H1 (cell line): ENCODE measurements at regions not wholly inside any gene's neighbourhood (a gene's known extent, or its start where the extent isn't known, plus 50 kb on each side); places are given as distances from the start of the nearest gene placed in this dataset.

Source experiments
- CTCF ChIA-PET: fragments of 300-600 bp; sonication (Branson Sonifier 250); formaldehyde crosslinking; loops from one replicate; lab custom pipeline; 2021; ENCODE audit not compliant: partially characterized antibody; lab: Charles Lee
- POLR2A ChIA-PET: fragments of 300-600 bp; sonication (Branson Sonifier 250); formaldehyde crosslinking; loops from one replicate; lab custom pipeline; 2021; ENCODE audit warnings: inconsistent platforms; ENCODE audit not compliant: partially characterized antibody; lab: Charles Lee
- DNase-seq, 2 experiments: peaks; one replicate each; pipeline versions ENCODE4 v3.0.0 to v3.0.0-alpha.2; 2010 to 2022; ENCODE audit warnings: low spot score in 2 of 2, low read depth in 1 of 2, mixed read lengths in 1 of 2
- FAIRE-seq: peaks from 2 replicates; lab custom pipeline; 2011; peaks lifted over from hg19 to GRCh38; lab: Jason Lieb, UNC
- H2AFZ ChIP-seq: 2 replicates; pipeline ENCODE4 v1.8.1; 2012; ENCODE audit warnings: low read length, inconsistent platforms
- H2AK5ac ChIP-seq: 2 replicates; pipeline ENCODE4 v1.6.1; 2013; ENCODE audit warnings: low read depth, low read length
- H2BK120ac ChIP-seq: replicated peaks from 2 replicates; pipeline ENCODE3; 2013; ENCODE audit warnings: low read depth, low read length, inconsistent platforms
- H2BK12ac ChIP-seq: 2 replicates; pipeline ENCODE4 v1.6.1; 2013; ENCODE audit warnings: low read depth, low read length
- H2BK15ac ChIP-seq: 2 replicates; pipeline ENCODE4 v1.6.1; 2013; ENCODE audit warnings: low read length
- H2BK20ac ChIP-seq: 2 replicates; pipeline ENCODE4 v1.6.1; 2013; ENCODE audit warnings: low read length
- H2BK5ac ChIP-seq: 2 replicates; pipeline ENCODE4 v1.6.1; 2013; ENCODE audit warnings: low read depth, low read length
- H3K14ac ChIP-seq: 2 replicates; pipeline ENCODE4 v1.6.1; 2013; ENCODE audit warnings: inconsistent platforms; ENCODE audit not compliant: insufficient read length
- H3K18ac ChIP-seq: 2 replicates; pipeline ENCODE4 v1.6.1; 2013; ENCODE audit warnings: low read length; ENCODE audit errors: extremely low read depth
- H3K23ac ChIP-seq: 2 replicates; pipeline ENCODE4 v1.6.1; 2013; ENCODE audit warnings: inconsistent platforms; ENCODE audit not compliant: insufficient read length
- H3K23me2 ChIP-seq: 2 replicates; pipeline ENCODE4 v1.6.1; 2013; ENCODE audit warnings: low read depth, low read length
- H3K27ac ChIP-seq: 2 replicates; pipeline ENCODE4 v1.6.1; 2011; ENCODE audit warnings: low read depth, low read length, inconsistent platforms
- H3K27me3 ChIP-seq, 4 experiments: replicated peaks in 1 of 4; 1 replicate in 1 of 4; 2 replicates in 3 of 4; pipeline versions ENCODE4 v1.6.1 to v1.8.1; 2011 to 2013; ENCODE audit warnings: low read length in 3 of 4, mild to moderate bottlenecking in 3 of 4, inconsistent platforms in 2 of 4, mixed read lengths in 2 of 4, moderate library complexity in 1 of 4; ENCODE audit not compliant: control insufficient read depth in 3 of 4, insufficient read depth in 3 of 4; ENCODE audit errors: extremely low read depth in 1 of 4
- H3K36me3 ChIP-seq, 4 experiments: 2 replicates each; pipeline versions ENCODE4 v1.6.1 to v1.8.1; 2011 to 2013; ENCODE audit warnings: mild to moderate bottlenecking in 4 of 4, low read length in 3 of 4, moderate library complexity in 2 of 4, control low read depth in 1 of 4, inconsistent platforms in 1 of 4; ENCODE audit not compliant: insufficient read depth in 4 of 4, control insufficient read depth in 2 of 4
- H3K4ac ChIP-seq: replicated peaks from 2 replicates; pipeline ENCODE3; 2013; ENCODE audit warnings: low read length, low read depth, mixed read lengths, inconsistent platforms; ENCODE audit not compliant: insufficient read length
- H3K4me1 ChIP-seq, 4 experiments: replicated peaks in 1 of 4; 1 replicate in 1 of 4; 2 replicates in 3 of 4; pipeline versions ENCODE4 v1.6.1 to v1.8.1; 2011 to 2013; ENCODE audit warnings: low read length in 3 of 4, inconsistent platforms in 2 of 4, mixed read lengths in 1 of 4; ENCODE audit not compliant: insufficient read depth in 4 of 4, control insufficient read depth in 3 of 4
- H3K4me2 ChIP-seq, 2 experiments: 2 replicates each; pipeline versions ENCODE4 v1.6.1 to v1.8.1; 2011 to 2013; ENCODE audit warnings: low read depth in 2 of 2, low read length in 2 of 2, control low read depth in 1 of 2, inconsistent platforms in 1 of 2, mild to moderate bottlenecking in 1 of 2; ENCODE audit not compliant: insufficient read depth in 1 of 2
- H3K4me3 ChIP-seq, 4 experiments: fragments of 200-600, 300-600 bp in 1 of 4; sonication (generic), shearing (Covaris generic), sonication (Bioruptor Twin) in 1 of 4; 2 replicates each; pipeline versions ENCODE4 v1.5.1 to v1.8.1; 2011 to 2016; ENCODE audit warnings: low read length in 4 of 4, low read depth in 3 of 4, control low read depth in 2 of 4, inconsistent platforms in 2 of 4, mild to moderate bottlenecking in 2 of 4, mixed read lengths in 1 of 4, moderate library complexity in 1 of 4; ENCODE audit not compliant: insufficient read depth in 2 of 4; ENCODE audit errors: extremely low read depth in 1 of 4
- H3K56ac ChIP-seq: replicated peaks from 2 replicates; pipeline ENCODE3; 2013; ENCODE audit warnings: low read depth, mild to moderate bottlenecking, mixed read lengths, low read length, inconsistent platforms; ENCODE audit not compliant: insufficient read length
- H3K79me1 ChIP-seq: 2 replicates; pipeline ENCODE4 v1.6.1; 2013; ENCODE audit warnings: low read depth, low read length, control low read depth
- H3K79me2 ChIP-seq, 2 experiments: 2 replicates each; pipeline versions ENCODE4 v1.6.1 to v1.8.1; 2012 to 2013; ENCODE audit warnings: low read length in 2 of 2, mild to moderate bottlenecking in 2 of 2, inconsistent platforms in 1 of 2; ENCODE audit not compliant: insufficient read depth in 2 of 2, control insufficient read depth in 1 of 2
- H3K9ac ChIP-seq, 4 experiments: replicated peaks in 1 of 4; 1 replicate in 1 of 4; 2 replicates in 3 of 4; pipeline versions ENCODE4 v1.6.1 to v1.8.1; 2011 to 2013; ENCODE audit warnings: low read depth in 3 of 4, low read length in 3 of 4, control low read depth in 2 of 4, mild to moderate bottlenecking in 2 of 4, moderate library complexity in 2 of 4, inconsistent platforms in 1 of 4; ENCODE audit errors: extremely low read depth in 1 of 4
- H3K9me3 ChIP-seq, 2 experiments: 2 replicates each; pipeline versions ENCODE4 v1.6.1 to v1.8.1; 2012 to 2013; ENCODE audit warnings: mild to moderate bottlenecking in 2 of 2, moderate library complexity in 2 of 2, control low read depth in 1 of 2, inconsistent platforms in 1 of 2, low read depth in 1 of 2, low read length in 1 of 2, mixed read lengths in 1 of 2; ENCODE audit not compliant: insufficient read depth in 2 of 2
- H4K20me1 ChIP-seq, 2 experiments: replicated peaks in 1 of 2; 2 replicates each; pipeline versions ENCODE3 to v1.8.1; 2011 to 2013; ENCODE audit warnings: inconsistent platforms in 2 of 2, low read length in 2 of 2, mild to moderate bottlenecking in 1 of 2; ENCODE audit not compliant: insufficient read depth in 2 of 2, control insufficient read depth in 1 of 2
- H4K5ac ChIP-seq: 2 replicates; pipeline ENCODE4 v1.6.1; 2013; ENCODE audit warnings: low read length, low read depth, mixed read lengths, inconsistent platforms; ENCODE audit not compliant: insufficient read length
- H4K8ac ChIP-seq: 2 replicates; pipeline ENCODE4 v1.8.0; 2013; ENCODE audit warnings: mild to moderate bottlenecking, moderate library complexity, low read length, inconsistent platforms; ENCODE audit not compliant: insufficient read depth; ENCODE audit errors: extremely low read depth
- H4K91ac ChIP-seq: replicated peaks from 2 replicates; pipeline ENCODE3; 2013; ENCODE audit warnings: low read length, mixed read lengths, inconsistent platforms; ENCODE audit not compliant: insufficient read length
- BCL11A ChIP-seq, 2 experiments: IDR thresholded peaks; one replicate each; pipeline ENCODE4 v1.6.1; 2011; ENCODE audit warnings: low read depth in 2 of 2, low read length in 2 of 2, mild to moderate bottlenecking in 2 of 2
- TEAD4 ChIP-seq: IDR thresholded peaks from 2 replicates; pipeline ENCODE4 v1.6.1; 2012; ENCODE audit warnings: low read depth, low read length, inconsistent platforms, mixed read lengths
- WGBS, 2 experiments: shearing (Covaris generic) in 1 of 2; methylation state at CpG; one replicate each; pipeline versions ENCODE4 v1.1.6 to v1.1.7; 2013 to 2015; ENCODE audit warnings: low lambda C conversion rate in 2 of 2, mixed read lengths in 2 of 2, inconsistent platforms in 1 of 2, low coverage in 1 of 2, missing lambda C conversion rate in 1 of 2; ENCODE audit not compliant: insufficient replicate concordance in 2 of 2, insufficient coverage in 1 of 2, insufficient read length in 1 of 2; ENCODE audit errors: extremely low coverage in 1 of 2, missing lambda C conversion rate in 1 of 2; 5-methylcytosine and 5-hydroxymethylcytosine counted together
- TF ChIP-seq, protein P1 (sequence below), 3 experiments: IDR thresholded peaks; 1 replicate in 2 of 3; 2 replicates in 1 of 3; pipeline versions ENCODE4 v1.5.1 to v1.6.1; 2011; ENCODE audit warnings: low read length in 3 of 3, mild to moderate bottlenecking in 3 of 3, inconsistent platforms in 2 of 3, low read depth in 1 of 3, moderate library complexity in 1 of 3; ENCODE audit not compliant: insufficient read depth in 1 of 3; ENCODE audit errors: control extremely low read depth in 1 of 3

DNA sequence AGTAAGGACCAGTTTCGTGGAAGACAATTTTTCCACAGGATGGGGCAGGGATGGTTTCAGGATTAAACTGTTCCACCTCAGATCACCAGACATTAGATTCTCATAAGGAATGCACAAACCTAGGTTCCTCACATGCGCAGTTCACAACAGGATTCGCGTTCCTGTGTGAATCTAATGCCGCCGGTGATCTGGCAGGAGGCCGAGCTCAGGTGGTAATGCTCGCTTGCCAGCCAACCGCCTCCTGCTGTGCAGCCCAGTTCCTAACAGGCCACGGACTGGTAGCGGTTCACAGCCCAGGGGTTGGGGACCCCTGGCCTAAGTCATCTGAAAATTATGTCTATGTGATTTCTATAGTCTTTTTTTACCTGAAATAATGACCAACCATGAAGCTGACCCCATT is 217.5 kb downstream of the TMEM200A start:
- DNase-seq (peak in 1 of 2 experiments; percentile 48), FAIRE-seq (no peak)
- Histone ChIP-seq H2BK5ac (no peak overlapping the region), H3K9ac (no peak overlapping the region), H4K91ac (no peak overlapping the region), H3K14ac (no peak overlapping the region), H3K56ac (no peak overlapping the region), H3K23me2 (no peaks in the 10 kb centered on the region), H2AK5ac (no peak overlapping the region), H3K79me2 (no peaks in the 10 kb centered on the region), H2BK120ac (no peak overlapping the region), H4K5ac (no peak overlapping the region), H2BK12ac (no peak overlapping the region), H3K4me3 (no peak overlapping the region), H3K4ac (no peak overlapping the region), H2BK15ac (no peak overlapping the region), H3K9me3 (no peaks in the 10 kb centered on the region), H3K4me1 (peaks cover 0 to 4% (median 3%) of the 10 kb centered on the region in 4 experiments; a peak in 5 of 7 replicates), H3K23ac (no peak overlapping the region), H3K27ac (no peak overlapping the region), H3K4me2 (no peak overlapping the region), H3K18ac (no peak overlapping the region), H2AFZ (peak overlapping the region; percentile 1; the same call in 1 of the 2 replicates), H3K36me3 (no peaks in the 10 kb centered on the region), H3K27me3 (no peaks in the 10 kb centered on the region), H2BK20ac (no peak overlapping the region), H3K79me1 (no peaks in the 10 kb centered on the region), H4K20me1 (no peaks in the 10 kb centered on the region), H4K8ac (no peak overlapping the region)
- ChIA-PET POLR2A (no interaction called here), CTCF (interaction anchor here (0.8 to 1.7 kb wide), 3 partner anchors 26 to 115 kb away, joined by 3 to 4 read pairs (median 3); no protein-coding TSS in a partner anchor)
- 84% methylated on average over 11 of the region's 11 CpGs; no CpG with 5 or more reads in 1 of the 2 experiments for WGBS, 2 experiments
- TF ChIP-seq BCL11A (IDR thresholded peaks at IDR 0.05; ENCODE audit: low read depth in 2 of 2, low read length in 2 of 2) (no peak), TEAD4 (no peak)
- TF ChIP-seq, protein P1, sequence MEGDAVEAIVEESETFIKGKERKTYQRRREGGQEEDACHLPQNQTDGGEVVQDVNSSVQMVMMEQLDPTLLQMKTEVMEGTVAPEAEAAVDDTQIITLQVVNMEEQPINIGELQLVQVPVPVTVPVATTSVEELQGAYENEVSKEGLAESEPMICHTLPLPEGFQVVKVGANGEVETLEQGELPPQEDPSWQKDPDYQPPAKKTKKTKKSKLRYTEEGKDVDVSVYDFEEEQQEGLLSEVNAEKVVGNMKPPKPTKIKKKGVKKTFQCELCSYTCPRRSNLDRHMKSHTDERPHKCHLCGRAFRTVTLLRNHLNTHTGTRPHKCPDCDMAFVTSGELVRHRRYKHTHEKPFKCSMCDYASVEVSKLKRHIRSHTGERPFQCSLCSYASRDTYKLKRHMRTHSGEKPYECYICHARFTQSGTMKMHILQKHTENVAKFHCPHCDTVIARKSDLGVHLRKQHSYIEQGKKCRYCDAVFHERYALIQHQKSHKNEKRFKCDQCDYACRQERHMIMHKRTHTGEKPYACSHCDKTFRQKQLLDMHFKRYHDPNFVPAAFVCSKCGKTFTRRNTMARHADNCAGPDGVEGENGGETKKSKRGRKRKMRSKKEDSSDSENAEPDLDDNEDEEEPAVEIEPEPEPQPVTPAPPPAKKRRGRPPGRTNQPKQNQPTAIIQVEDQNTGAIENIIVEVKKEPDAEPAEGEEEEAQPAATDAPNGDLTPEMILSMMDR (IDR thresholded peaks at IDR 0.05; ENCODE audit: control extremely low read depth in 1 of 3, insufficient read depth in 1 of 3, low read depth in 1 of 3, low read length in 3 of 3): no peak
